ENCODE measurements at regions not wholly inside any gene's neighbourhood (a gene's known extent, or its start where the extent isn't known, plus 50 kb on each side); places are given as distances from the start of the nearest gene placed in this dataset.

DNA sequence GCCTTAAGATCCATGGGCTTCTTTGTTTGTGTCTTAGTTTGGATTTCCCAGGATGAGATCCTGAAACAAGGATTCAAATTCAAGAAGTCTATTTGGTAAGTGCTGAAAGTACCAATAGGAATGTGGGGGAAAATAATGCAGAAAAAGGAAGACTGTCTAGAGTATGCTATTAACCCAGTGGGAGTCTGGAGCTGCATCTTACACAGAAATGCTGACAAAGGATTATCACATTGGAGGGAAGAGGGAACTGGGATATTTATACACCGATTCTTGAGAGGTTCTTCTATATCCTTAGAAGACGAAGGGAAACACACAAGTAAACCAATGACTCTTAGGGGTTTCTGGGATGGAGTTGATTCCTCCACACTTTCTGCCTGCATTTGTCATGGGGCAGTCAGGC lies 294.8 kb upstream of the FIGN start:
- dilution Hi-C loops (cut with HindIII; ENCODE audit: low sequenced_read_pairs, unreplicated experiment): no loop called here
- H3K14ac ChIP-seq (replicated peaks; ENCODE audit: low read depth, low read length): no peak overlapping the region
- TF ChIP-seq MAFK (IDR thresholded peaks at IDR 0.05; ENCODE audit: low read depth, low read length): peak; percentile 70
- no peak for TF ChIP-seq CEBPB (IDR thresholded peaks at IDR 0.05; ENCODE audit: low read depth, low read length)
- no peak for TF ChIP-seq MXI1 (IDR thresholded peaks at IDR 0.05; ENCODE audit: borderline replicate concordance, low read depth, low read length)
- TF ChIP-seq RAD21 (IDR thresholded peaks at IDR 0.05; ENCODE audit: low read length): no peak
- no peak for TF ChIP-seq BHLHE40 (IDR thresholded peaks at IDR 0.05; ENCODE audit: low read depth, low read length)
- TF ChIP-seq, protein P1, sequence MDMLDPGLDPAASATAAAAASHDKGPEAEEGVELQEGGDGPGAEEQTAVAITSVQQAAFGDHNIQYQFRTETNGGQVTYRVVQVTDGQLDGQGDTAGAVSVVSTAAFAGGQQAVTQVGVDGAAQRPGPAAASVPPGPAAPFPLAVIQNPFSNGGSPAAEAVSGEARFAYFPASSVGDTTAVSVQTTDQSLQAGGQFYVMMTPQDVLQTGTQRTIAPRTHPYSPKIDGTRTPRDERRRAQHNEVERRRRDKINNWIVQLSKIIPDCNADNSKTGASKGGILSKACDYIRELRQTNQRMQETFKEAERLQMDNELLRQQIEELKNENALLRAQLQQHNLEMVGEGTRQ (IDR thresholded peaks at IDR 0.05; ENCODE audit: low read depth, low read length): no peak
- no peak overlapping the region for H3K4me3 ChIP-seq (ENCODE audit: insufficient read depth, low read depth, low read length)
- no peaks in the 10 kb centered on the region for H3K79me1 ChIP-seq (ENCODE audit: low read depth in 1 of 2, low read length in 2 of 2)
- in situ Hi-C loops (cut with MboI; ENCODE audit: low sequenced_read_pairs): no loop called here
- no peak overlapping the region for H2BK120ac ChIP-seq (ENCODE audit: low read depth, low read length)
- no peak overlapping the region for H3K9ac ChIP-seq (ENCODE audit: low read depth, low read length)
- WGBS, 2 experiments (ENCODE audit: extremely low coverage in 2 of 2, insufficient read length in 1 of 2): no CpG with 5 or more reads among the region's 2 CpGs
- no peaks in the 10 kb centered on the region for H3K4me1 ChIP-seq (ENCODE audit: control insufficient read depth, insufficient read depth, low read length)
- no peak overlapping the region for H2AK9ac ChIP-seq (replicated peaks; ENCODE audit: low read depth, low read length, poor library complexity)
- H4K91ac ChIP-seq (ENCODE audit: insufficient read depth, low read depth, low read length): no peak overlapping the region
- 0 out of 2 replicates have a peak, but pooled peaks cover 3% of the 10 kb centered on the region for H3K9me3 ChIP-seq (ENCODE audit: control insufficient read depth, insufficient read depth, low read length)
- CTCF ChIA-PET: no interaction called here
- no peak overlapping the region for H2AK5ac ChIP-seq (ENCODE audit: low read depth, low read length)
- H4K20me1 ChIP-seq (ENCODE audit: insufficient read depth, low read length): no peaks in the 10 kb centered on the region
- no peak overlapping the region for H3K4ac ChIP-seq (ENCODE audit: low read depth, low read length)
- intact Hi-C loops (cut with micrococcal nuclease): no loop called here
- no peak overlapping the region for H3K4me2 ChIP-seq (ENCODE audit: low read depth, low read length)
- H3K9me1 ChIP-seq (ENCODE audit: insufficient read depth, low read length): no peaks in the 10 kb centered on the region
- H2BK15ac ChIP-seq (ENCODE audit: low read depth, low read length): no peak overlapping the region
- no peaks in the 10 kb centered on the region for H3K27me3 ChIP-seq (ENCODE audit: control insufficient read depth, insufficient read depth, low read length)
- no peak overlapping the region for H3K23ac ChIP-seq (ENCODE audit: low read depth, low read length)
- H3K36me3 ChIP-seq (ENCODE audit: control insufficient read depth, insufficient read depth, low read length): no peaks in the 10 kb centered on the region
- POLR2A ChIA-PET (ENCODE audit: unreplicated experiment): no interaction called here
- DNase-seq (no peak), ATAC-seq (ENCODE audit: low read depth) (no peak)
- H4K8ac ChIP-seq (ENCODE audit: low read depth in 2 of 2, low read length in 2 of 2): no peak overlapping the region
- no peak overlapping the region for H3K27ac ChIP-seq (ENCODE audit: insufficient read depth, low read length)
- H2BK20ac ChIP-seq (ENCODE audit: low read depth, low read length): no peak overlapping the region
- BruUV-seq (replicated peaks): no TSS peak
- H2BK5ac ChIP-seq (ENCODE audit: low read depth, low read length, poor library complexity, severe bottlenecking): no peak overlapping the region
- H3K18ac ChIP-seq (ENCODE audit: low read depth, low read length): no peak overlapping the region
- no peak overlapping the region for H4K5ac ChIP-seq (ENCODE audit: low read depth, low read length)
- H3K56ac ChIP-seq (ENCODE audit: extremely low read depth, insufficient read depth, low read length): no peak overlapping the region
- H2AFZ ChIP-seq (replicated peaks; ENCODE audit: low read length, poor library complexity): no peak overlapping the region

Data from IMR-90 (cell line).